Smooth muscle cell (in vitro differentiated cells): ENCODE measurements at regions not wholly inside any gene's neighbourhood (a gene's known extent, or its start where the extent isn't known, plus 50 kb on each side); places are given as distances from the start of the nearest gene placed in this dataset.

Experiments
- DNase-seq: peaks from one replicate; lab custom pipeline; 2025; ENCODE audit not compliant: unreplicated experiment; lab: John Stamatoyannopoulos, UW
- H2AFZ ChIP-seq: fragments of 200-600 bp; sonication (generic); 2 replicates; pipeline ENCODE4 v1.6.0; 2016; ENCODE audit warnings: antibody characterized with exemption, low read depth, mild to moderate bottlenecking
- H3F3A ChIP-seq: fragments of 200-600 bp; sonication (generic); 2 replicates; pipeline ENCODE4 v1.6.0; 2017; ENCODE audit warnings: antibody characterized with exemption, low read depth
- H3K27ac ChIP-seq: fragments of 200-600 bp; sonication (generic); 2 replicates; pipeline ENCODE4 v1.5.1; 2016; ENCODE audit warnings: low read depth, mild to moderate bottlenecking
- H3K27me3 ChIP-seq: fragments of 200-600 bp; sonication (generic); 2 replicates; pipeline ENCODE4 v1.6.1; 2016; ENCODE audit warnings: low read depth, mild to moderate bottlenecking
- H3K36me3 ChIP-seq: fragments of 200-600 bp; sonication (generic); 2 replicates; pipeline ENCODE4 v1.5.1; 2016; ENCODE audit warnings: low read depth
- H3K4me1 ChIP-seq: fragments of 200-600 bp; sonication (generic); 2 replicates; pipeline ENCODE4 v1.5.1; 2016; ENCODE audit warnings: low read depth
- H3K4me2 ChIP-seq: fragments of 200-600 bp; sonication (generic); 2 replicates; pipeline ENCODE4 v1.6.0; 2016; ENCODE audit warnings: mild to moderate bottlenecking
- H3K4me3 ChIP-seq: fragments of 200-600 bp; sonication (generic); 2 replicates; pipeline ENCODE4 v1.5.1; 2016; ENCODE audit warnings: mild to moderate bottlenecking
- H3K79me2 ChIP-seq: fragments of 200-600 bp; sonication (generic); 2 replicates; pipeline ENCODE4 v1.6.0; 2016; ENCODE audit warnings: low read depth, mild to moderate bottlenecking
- H3K9ac ChIP-seq: fragments of 200-600 bp; sonication (generic); 2 replicates; pipeline ENCODE4 v1.6.0; 2016; ENCODE audit warnings: low read depth
- H3K9me3 ChIP-seq: fragments of 200-600 bp; sonication (generic); replicated peaks from 2 replicates; pipeline ENCODE4 v1.5.1; 2016; ENCODE audit warnings: low read depth
- H4K20me1 ChIP-seq: fragments of 200-600 bp; sonication (generic); 2 replicates; pipeline ENCODE4 v1.6.0; 2016; ENCODE audit warnings: low read depth
- WGBS: methylation state at CpG from one replicate; pipeline ENCODE4 v1.1.7; 2016; ENCODE audit warnings: low lambda C conversion rate; 5-methylcytosine and 5-hydroxymethylcytosine counted together
- TF ChIP-seq, protein P1 (sequence below): fragments of 200-600 bp; sonication (generic); IDR thresholded peaks from 2 replicates; pipeline ENCODE4 v1.5.1; 2017; ENCODE audit warnings: borderline replicate concordance, mild to moderate bottlenecking, antibody characterized with exemption; ENCODE audit not compliant: insufficient read depth, poor library complexity, severe bottlenecking

DNA sequence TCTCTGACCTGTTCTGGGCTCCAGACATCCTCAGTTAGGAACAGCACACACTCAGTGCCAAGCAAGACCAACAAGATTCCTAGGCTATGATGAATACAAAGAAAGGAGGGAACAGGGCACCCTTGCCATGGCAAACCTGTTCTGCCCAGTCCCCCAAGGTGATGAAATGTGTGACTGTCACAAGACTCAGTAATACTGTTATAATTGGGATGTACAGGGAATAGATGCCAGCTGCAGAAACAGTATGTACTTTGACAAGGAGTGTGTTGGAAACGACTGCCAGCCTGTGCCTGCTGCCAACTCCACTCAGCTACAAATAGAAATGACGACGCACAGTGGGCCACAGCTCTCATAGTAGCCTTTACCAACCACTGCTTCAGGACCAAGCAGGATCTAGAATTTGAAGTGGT lies 453.0 kb downstream of the EFNA5 start:
- Histone ChIP-seq H3K9ac (no peak overlapping the region), H3K27me3 (no peaks in the 10 kb centered on the region), H2AFZ (no peak overlapping the region), H3F3A (no peaks in the 10 kb centered on the region), H4K20me1 (no peaks in the 10 kb centered on the region), H3K36me3 (no peaks in the 10 kb centered on the region), H3K4me3 (no peak overlapping the region), H3K4me2 (no peak overlapping the region), H3K9me3 (no peaks in the 10 kb centered on the region), H3K79me2 (no peaks in the 10 kb centered on the region), H3K4me1 (no peaks in the 10 kb centered on the region), H3K27ac (no peak overlapping the region)
- 95% methylated on average over 3 of the region's 3 CpGs for WGBS
- TF ChIP-seq, protein P1, sequence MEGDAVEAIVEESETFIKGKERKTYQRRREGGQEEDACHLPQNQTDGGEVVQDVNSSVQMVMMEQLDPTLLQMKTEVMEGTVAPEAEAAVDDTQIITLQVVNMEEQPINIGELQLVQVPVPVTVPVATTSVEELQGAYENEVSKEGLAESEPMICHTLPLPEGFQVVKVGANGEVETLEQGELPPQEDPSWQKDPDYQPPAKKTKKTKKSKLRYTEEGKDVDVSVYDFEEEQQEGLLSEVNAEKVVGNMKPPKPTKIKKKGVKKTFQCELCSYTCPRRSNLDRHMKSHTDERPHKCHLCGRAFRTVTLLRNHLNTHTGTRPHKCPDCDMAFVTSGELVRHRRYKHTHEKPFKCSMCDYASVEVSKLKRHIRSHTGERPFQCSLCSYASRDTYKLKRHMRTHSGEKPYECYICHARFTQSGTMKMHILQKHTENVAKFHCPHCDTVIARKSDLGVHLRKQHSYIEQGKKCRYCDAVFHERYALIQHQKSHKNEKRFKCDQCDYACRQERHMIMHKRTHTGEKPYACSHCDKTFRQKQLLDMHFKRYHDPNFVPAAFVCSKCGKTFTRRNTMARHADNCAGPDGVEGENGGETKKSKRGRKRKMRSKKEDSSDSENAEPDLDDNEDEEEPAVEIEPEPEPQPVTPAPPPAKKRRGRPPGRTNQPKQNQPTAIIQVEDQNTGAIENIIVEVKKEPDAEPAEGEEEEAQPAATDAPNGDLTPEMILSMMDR, result no peak
- DNase-seq, result no peak

DNA sequence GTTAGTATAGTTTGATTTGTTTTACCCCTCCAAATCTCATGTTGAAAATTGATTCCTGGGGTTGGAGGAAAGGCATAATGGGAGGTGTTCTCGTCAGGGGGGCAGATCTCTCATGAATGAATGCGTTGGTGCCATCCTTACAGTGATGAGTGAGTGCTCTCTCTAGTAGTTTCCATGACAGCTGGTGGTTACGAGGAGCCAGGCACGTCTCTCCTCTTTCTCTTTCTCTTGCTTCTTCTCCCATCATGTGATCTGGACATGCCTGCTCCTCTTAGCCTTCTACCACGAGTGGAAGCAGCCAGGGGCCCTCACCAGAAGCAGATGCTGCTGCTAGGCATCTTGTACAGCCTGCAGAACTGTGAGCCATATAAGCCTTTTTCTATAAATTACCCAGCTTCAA lies 454.1 kb downstream of the EFNA5 start:
- H3K36me3 ChIP-seq, result no peaks in the 10 kb centered on the region
- H3K27ac ChIP-seq, result no peak overlapping the region
- H3K9me3 ChIP-seq, result no peaks in the 10 kb centered on the region
- no peaks in the 10 kb centered on the region for H3K27me3 ChIP-seq
- no peaks in the 10 kb centered on the region for H3F3A ChIP-seq
- TF ChIP-seq, protein P1, result no peak
- no peaks in the 10 kb centered on the region for H3K4me1 ChIP-seq
- no peak overlapping the region for H3K4me2 ChIP-seq
- no peak for DNase-seq
- H3K9ac ChIP-seq, result no peak overlapping the region
- 85% methylated on average over 5 of the region's 5 CpGs for WGBS
- H3K4me3 ChIP-seq, result no peak overlapping the region
- no peaks in the 10 kb centered on the region for H4K20me1 ChIP-seq
- no peak overlapping the region for H2AFZ ChIP-seq
- H3K79me2 ChIP-seq, result no peaks in the 10 kb centered on the region

DNA sequence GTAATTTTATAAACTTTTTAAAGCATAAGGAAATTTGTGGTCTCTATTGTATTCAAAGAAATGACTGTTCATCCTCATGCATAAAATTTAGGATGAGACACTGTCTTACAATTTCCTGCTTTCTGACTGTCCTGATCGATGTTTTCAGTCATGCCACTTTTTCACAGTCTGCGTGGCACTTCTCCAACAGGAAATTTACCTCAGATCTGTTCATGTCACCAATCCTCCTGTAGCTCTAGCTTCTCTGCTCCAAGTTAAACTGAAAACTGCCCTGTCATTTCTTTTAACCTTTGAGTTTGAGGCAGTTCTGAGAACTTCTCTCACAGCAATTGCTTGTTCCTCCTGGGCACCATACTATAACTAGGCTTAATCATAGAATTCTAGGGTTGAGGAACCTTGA lies 455.1 kb downstream of the EFNA5 start:
- Histone ChIP-seq H3K9me3 (no peaks in the 10 kb centered on the region), H3F3A (no peaks in the 10 kb centered on the region), H3K9ac (no peak overlapping the region), H3K4me3 (no peak overlapping the region), H3K4me1 (no peaks in the 10 kb centered on the region), H3K4me2 (no peak overlapping the region), H3K36me3 (no peaks in the 10 kb centered on the region), H3K79me2 (no peaks in the 10 kb centered on the region), H3K27ac (no peak overlapping the region), H4K20me1 (no peaks in the 10 kb centered on the region), H3K27me3 (no peaks in the 10 kb centered on the region), H2AFZ (no peak overlapping the region)
- no peak for DNase-seq
- WGBS, result 55% methylated on average over 2 of the region's 2 CpGs
- TF ChIP-seq, protein P1, result no peak

DNA sequence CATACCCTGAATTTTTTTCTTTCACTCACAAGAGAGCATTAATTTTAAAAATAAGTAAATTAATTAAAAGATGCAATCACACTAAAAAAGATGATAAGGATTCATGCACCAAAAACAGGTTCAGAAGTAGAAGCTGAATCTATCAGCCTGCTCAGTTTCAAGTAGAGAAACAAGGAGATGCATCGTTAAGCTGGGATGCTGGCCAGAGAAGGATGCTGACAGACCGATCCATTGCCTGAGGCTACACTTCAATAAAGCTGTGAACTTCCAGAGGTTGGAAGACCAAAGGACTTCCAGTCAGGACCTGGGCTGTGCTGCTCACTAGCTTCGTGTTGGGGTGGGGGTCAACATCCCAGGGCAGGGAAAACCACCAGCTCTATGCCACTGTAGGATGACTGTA lies 457.7 kb downstream of the EFNA5 start:
- no peak for DNase-seq
- no peaks in the 10 kb centered on the region for H4K20me1 ChIP-seq
- 55% methylated on average over 3 of the region's 3 CpGs for WGBS
- TF ChIP-seq, protein P1, result no peak
- no peak overlapping the region for H3K27ac ChIP-seq
- H3K27me3 ChIP-seq, result no peaks in the 10 kb centered on the region
- no peaks in the 10 kb centered on the region for H3F3A ChIP-seq
- no peak overlapping the region for H3K4me3 ChIP-seq
- H3K9ac ChIP-seq, result no peak overlapping the region
- H3K4me1 ChIP-seq, result no peaks in the 10 kb centered on the region
- H3K4me2 ChIP-seq, result no peak overlapping the region
- H2AFZ ChIP-seq, result no peak overlapping the region
- no peaks in the 10 kb centered on the region for H3K9me3 ChIP-seq
- H3K79me2 ChIP-seq, result no peaks in the 10 kb centered on the region
- H3K36me3 ChIP-seq, result no peaks in the 10 kb centered on the region
